Spleen (tissue), 11 donors: ENCODE measurements at regions not wholly inside any gene's neighbourhood (a gene's known extent, or its start where the extent isn't known, plus 50 kb on each side); places are given as distances from the start of the nearest gene placed in this dataset.
"Not testable (repeated sequence)": the region's sequence is repeated elsewhere in the genome, so short reads cannot be mapped to it uniquely, and the experiment has no call there.

Experiments
- DNase-seq: peaks from one replicate; pipeline ENCODE4 v3.0.0-alpha.2; 2020
- H3K27ac ChIP-seq, 8 donors: fragments of 200-600 bp; sonication (generic) in 7 of 8; 1 replicate in 4 of 8; 2 replicates in 4 of 8; pipeline versions ENCODE4 v1.5.0 to v1.8.0; 2016 to 2021; ENCODE audit warnings: inconsistent platforms in 4 of 8, mild to moderate bottlenecking in 4 of 8, moderate library complexity in 1 of 8
- H3K27me3 ChIP-seq, 7 donors: fragments of 200-600 bp; sonication (generic) in 6 of 7; replicated peaks in 1 of 7; 1 replicate in 4 of 7; 2 replicates in 3 of 7; pipeline versions ENCODE4 v1.5.0 to v1.8.0; 2016 to 2021; ENCODE audit warnings: inconsistent platforms in 3 of 7, mild to moderate bottlenecking in 1 of 7
- H3K36me3 ChIP-seq, 6 donors: fragments of 200-600 bp; sonication (generic) in 5 of 6; 1 replicate in 4 of 6; 2 replicates in 2 of 6; pipeline versions ENCODE4 v1.5.0 to v1.8.0; 2016 to 2021; ENCODE audit warnings: inconsistent platforms in 2 of 6
- H3K4me1 ChIP-seq, 6 donors: fragments of 200-600 bp; sonication (generic) in 5 of 6; 1 replicate in 3 of 6; 2 replicates in 3 of 6; pipeline versions ENCODE4 v1.5.0 to v1.8.0; 2016 to 2021; ENCODE audit warnings: inconsistent platforms in 3 of 6
- H3K4me3 ChIP-seq, 8 donors: fragments of 200-600 bp; sonication (generic) in 7 of 8; 1 replicate in 4 of 8; 2 replicates in 4 of 8; pipeline versions ENCODE4 v1.5.0 to v1.8.0; 2016 to 2021; ENCODE audit warnings: inconsistent platforms in 4 of 8, mild to moderate bottlenecking in 4 of 8, moderate library complexity in 2 of 8
- H3K9me3 ChIP-seq, 8 donors: fragments of 200-600 bp; sonication (generic) in 7 of 8; 1 replicate in 4 of 8; 2 replicates in 4 of 8; pipeline versions ENCODE4 v1.5.0 to v1.8.0; 2016 to 2021; ENCODE audit warnings: inconsistent platforms in 4 of 8
- CTCF ChIP-seq, 11 experiments: fragments of 200-600 bp in 7 of 11; fragments of 450-650 bp in 4 of 11; sonication (generic) in 4 of 11; IDR thresholded peaks in 8 of 11; conservative IDR thresholded peaks in 3 of 11; 1 replicate in 7 of 11; 2 replicates in 4 of 11; pipeline versions ENCODE4 v1.4.0 to v1.8.0; 2016 to 2021; ENCODE audit warnings: antibody characterized with exemption in 11 of 11, inconsistent platforms in 4 of 11, mild to moderate bottlenecking in 1 of 11
- POLR2A ChIP-seq, 3 donors: fragments of 450-650 bp; IDR thresholded peaks; one replicate each; pipeline ENCODE4 v1.5.1; 2017; ENCODE audit warnings: antibody characterized with exemption in 3 of 3, mild to moderate bottlenecking in 1 of 3
- POLR2AphosphoS5 ChIP-seq, 3 donors: sonication (generic); formaldehyde crosslinking; IDR thresholded peaks; one replicate each; pipeline ENCODE4 v1.5.1; 2017; ENCODE audit warnings: antibody characterized with exemption in 3 of 3
- WGBS, 5 donors: extraction: QIAGEN DNeasy Blood & Tissue Kit in 3 of 5; methylation state at CpG; one replicate each; pipeline versions ENCODE4 v1.1.5 to v1.1.7; 2013 to 2018; 5-methylcytosine and 5-hydroxymethylcytosine counted together
- intact Hi-C: fragments of 100-400 bp; cut with DNase I; formaldehyde crosslinking; loops from one replicate; pipeline ENCODE4 v1.15.0; 2023; ENCODE audit warnings: low total_unique reads
- donor health status: healthy with polysubstance abuse.
- donor health status: DM: no; HTN: no; CAD: no; lungs with moderate emphysema.
- donor health status: DM: no; HTN: no; CAD: no.
- donor health status: Bipolar disorder and iron deficiency.
- donor health status: healthy.
- donor health status: DM: no; HTN: no; CAD: no.
- donor health status: DM: yes; HTN: yes; CAD: no.

DNA sequence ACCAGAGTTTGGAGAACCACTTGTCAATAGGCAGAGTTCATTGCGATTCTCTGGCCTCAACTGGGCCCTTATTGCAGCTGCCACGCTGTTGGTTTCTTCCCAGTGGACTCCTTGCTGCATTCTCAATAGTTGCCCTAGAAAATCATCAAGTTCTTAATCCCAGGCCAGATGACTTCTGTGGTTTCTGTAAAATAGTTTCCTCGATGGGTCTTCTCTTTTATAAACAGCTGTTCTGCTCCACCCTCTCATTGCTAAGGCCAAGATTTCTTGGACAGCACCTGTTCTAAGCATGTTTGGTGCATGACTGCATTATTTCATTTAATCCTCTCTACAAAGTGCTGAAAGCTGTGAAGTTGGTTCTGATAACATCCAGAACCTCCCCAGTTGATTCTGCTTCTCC, 131.0 kb downstream of the BCL2L11 start:
- H3K36me3 ChIP-seq = peaks cover 0 to 2% (median 0%) of the 10 kb centered on the region in 6 donors
- WGBS, 5 donors = 92 to 98% (median 96%) methylated on average over 3 of the region's 3 CpGs
- intact Hi-C loops = no loop called here

GRCh38 chr2:111252436-111252835, 131.7 kb downstream of the BCL2L11 start:
- TF ChIP-seq POLR2A (IDR thresholded peaks at IDR 0.05) (no peak), POLR2AphosphoS5 (IDR thresholded peaks at IDR 0.05) (no peak), CTCF (IDR thresholded peaks at IDR 0.05 in 8 of 11, conservative IDR thresholded peaks at IDR 0.05 in 3 of 11) (no peak)
- Histone ChIP-seq H3K9me3 (no peaks in the 10 kb centered on the region), H3K36me3 (no peaks in the 10 kb centered on the region), H3K4me3 (no peak overlapping the region), H3K4me1 (no peaks in the 10 kb centered on the region), H3K27ac (no peak overlapping the region), H3K27me3 (no peaks in the 10 kb centered on the region)
- intact Hi-C loops = no loop called here
- DNase-seq = no peak

More for the DNA sequence above, 131.0 kb downstream of the BCL2L11 start:
- Histone ChIP-seq H3K27ac (no peak overlapping the region), H3K4me3 (no peak overlapping the region), H3K27me3 (no peaks in the 10 kb centered on the region), H3K4me1 (no peaks in the 10 kb centered on the region), H3K9me3 (no peaks in the 10 kb centered on the region)
- TF ChIP-seq POLR2A (IDR thresholded peaks at IDR 0.05) = no peak
- TF ChIP-seq CTCF (IDR thresholded peaks at IDR 0.05 in 8 of 11, conservative IDR thresholded peaks at IDR 0.05 in 3 of 11) = no peak
- no peak for TF ChIP-seq POLR2AphosphoS5 (IDR thresholded peaks at IDR 0.05)
- no peak for DNase-seq

DNA sequence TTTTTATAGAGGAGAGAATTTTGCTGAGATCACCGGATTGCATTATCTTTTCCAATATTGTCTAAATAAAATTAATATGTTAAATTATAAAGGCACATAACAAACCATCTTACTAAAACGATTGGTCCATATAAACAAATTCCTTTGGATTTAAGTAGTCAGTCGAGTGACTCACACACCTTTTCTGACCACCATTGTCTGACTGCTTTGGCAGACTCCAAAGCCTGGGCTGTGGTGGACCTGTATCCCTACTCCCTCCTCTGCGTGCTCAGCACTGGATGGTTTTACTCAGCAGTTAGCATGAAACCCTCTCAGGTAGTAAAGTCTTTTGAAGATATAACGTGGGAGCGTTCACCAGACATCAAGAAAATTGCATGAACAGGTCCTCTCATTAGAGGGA, 134.2 kb downstream of the BCL2L11 start:
- H3K27ac ChIP-seq, H3K9me3 ChIP-seq, intact Hi-C loops, H3K36me3 ChIP-seq, H3K27me3 ChIP-seq, DNase-seq, H3K4me1 ChIP-seq, H3K4me3 ChIP-seq: not testable (repeated sequence)
- WGBS, 5 donors = 94 to 98% (median 95%) methylated on average over 5 of the region's 6 CpGs

DNA sequence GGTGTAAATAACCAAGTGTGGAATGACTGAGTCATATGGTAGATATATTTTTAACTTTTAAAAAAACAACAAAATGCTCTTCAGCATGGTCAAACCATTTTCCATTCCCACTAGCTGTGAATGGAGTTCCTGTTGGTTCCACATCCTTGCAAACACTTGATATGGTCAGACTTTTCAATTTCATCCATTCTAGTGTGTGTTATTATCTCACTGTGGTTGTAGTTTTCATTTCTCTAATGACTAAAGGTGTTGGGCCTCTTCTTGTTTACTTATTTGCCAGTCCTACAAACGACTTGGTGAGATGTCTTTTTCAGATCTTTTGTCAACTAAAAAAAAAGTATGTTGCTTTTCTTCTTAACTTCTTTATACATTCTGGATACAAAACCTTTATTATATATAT, 135.9 kb downstream of the BCL2L11 start:
- not testable (repeated sequence) for DNase-seq, H3K4me3 ChIP-seq

DNA sequence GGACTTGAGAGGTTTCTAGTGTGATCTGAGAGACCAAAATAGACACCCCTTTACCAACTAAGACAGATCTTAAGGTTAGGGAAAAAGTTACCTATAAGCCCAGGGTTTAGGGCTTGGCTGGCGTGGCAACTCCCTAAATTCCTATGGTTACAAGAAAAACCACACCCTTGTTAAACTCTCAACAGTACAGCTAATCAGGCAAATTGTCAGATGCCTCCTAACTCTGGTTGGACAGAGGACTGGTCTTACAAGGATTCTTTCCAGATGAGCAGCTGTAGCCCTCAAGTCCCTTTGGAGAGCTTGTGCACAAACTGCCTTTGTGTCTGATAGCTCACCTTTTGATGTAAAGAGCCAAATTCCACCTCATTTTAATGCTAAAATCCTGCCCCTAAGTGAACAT, 136.9 kb downstream of the BCL2L11 start:
- H3K4me1 ChIP-seq, intact Hi-C loops, H3K27me3 ChIP-seq, DNase-seq, H3K27ac ChIP-seq, H3K4me3 ChIP-seq, H3K9me3 ChIP-seq, H3K36me3 ChIP-seq: not testable (repeated sequence)
- 83 to 100% (median 100%) methylated on average over 1 of the region's 1 CpG; no CpG with 5 or more reads in 1 of the 5 donors for WGBS, 5 donors

More for the DNA sequence above, 135.9 kb downstream of the BCL2L11 start:
- H3K27ac ChIP-seq, H3K27me3 ChIP-seq, H3K4me1 ChIP-seq, H3K9me3 ChIP-seq, intact Hi-C loops, H3K36me3 ChIP-seq: not testable (repeated sequence)
- WGBS, 5 donors = 55 to 73% (median 67%) methylated on average over 1 of the region's 1 CpG; no CpG with 5 or more reads in 2 of the 5 donors

DNA sequence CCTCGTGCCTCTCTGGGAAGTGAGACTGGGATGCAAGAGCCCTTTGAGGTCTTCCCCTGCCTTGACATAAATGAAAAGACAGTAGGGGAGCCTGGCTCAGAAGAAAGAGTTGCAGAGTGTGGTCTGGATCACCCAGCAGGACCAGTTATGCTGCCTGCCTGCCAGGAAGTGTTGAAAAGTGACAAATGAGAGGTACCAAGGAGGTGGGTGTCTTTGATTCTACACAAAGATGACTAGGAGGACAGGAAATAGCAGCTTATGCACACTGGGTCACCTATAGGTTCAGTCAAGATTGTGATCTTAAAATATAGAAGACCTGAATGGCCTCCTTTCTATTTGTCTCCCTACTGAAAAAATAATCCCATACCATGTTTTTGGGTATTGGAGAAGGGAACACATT, 137.6 kb downstream of the BCL2L11 start:
- WGBS, 5 donors = 80 to 94% (median 92%) methylated on average over 1 of the region's 1 CpG; no CpG with 5 or more reads in 1 of the 5 donors
- H3K9me3 ChIP-seq, H3K36me3 ChIP-seq, H3K27me3 ChIP-seq, H3K27ac ChIP-seq, DNase-seq, intact Hi-C loops, H3K4me1 ChIP-seq, H3K4me3 ChIP-seq: not testable (repeated sequence)

DNA sequence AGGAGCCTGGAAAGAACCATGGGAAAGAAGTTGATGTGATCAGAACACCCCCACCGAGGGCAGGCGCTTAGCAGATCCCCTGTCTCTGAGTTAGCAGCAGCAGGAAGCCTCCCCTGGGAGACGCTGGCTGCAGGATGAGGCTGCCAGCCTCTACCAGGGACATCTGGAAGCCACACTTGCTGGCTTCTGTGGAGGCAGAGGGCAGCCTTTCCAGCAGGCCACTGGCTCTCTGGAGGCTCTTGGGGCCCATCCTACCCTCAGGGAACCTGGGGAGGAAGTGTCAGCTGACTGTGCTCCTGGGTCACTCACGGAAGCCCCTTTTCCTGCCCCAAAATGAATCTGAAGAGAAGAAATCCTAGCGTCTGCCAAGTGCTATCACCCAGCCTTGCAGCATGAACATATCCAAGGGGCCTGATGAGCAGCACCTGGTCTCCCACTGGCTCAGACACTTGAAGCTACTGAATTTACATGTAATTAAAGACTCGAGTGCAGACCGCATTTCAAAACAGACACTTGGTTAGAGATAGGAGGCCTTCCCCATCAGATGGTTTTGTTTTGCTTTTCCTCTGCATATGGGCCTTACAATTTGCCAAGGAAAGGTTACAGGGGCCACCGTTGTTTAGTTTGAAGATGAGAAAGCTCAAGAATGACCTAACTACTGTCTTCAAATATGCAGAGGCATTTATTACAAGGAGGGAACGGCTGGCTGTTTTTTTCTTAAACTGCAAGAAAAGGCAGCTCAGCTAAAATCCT, 142.1 kb downstream of the BCL2L11 start:
- H3K4me3 ChIP-seq, H3K36me3 ChIP-seq, H3K27ac ChIP-seq, H3K4me1 ChIP-seq, H3K27me3 ChIP-seq, intact Hi-C loops, H3K9me3 ChIP-seq, DNase-seq: not testable (repeated sequence)
- 66 to 88% (median 82%) methylated on average over 4 to 6 of the region's 9 CpGs for WGBS, 5 donors

- H3K4me3 ChIP-seq, H3K27ac ChIP-seq, intact Hi-C loops, DNase-seq, H3K9me3 ChIP-seq, H3K36me3 ChIP-seq, H3K27me3 ChIP-seq, H3K4me1 ChIP-seq: not testable (repeated sequence)
- WGBS, 5 donors = no CpG with 5 or more reads among the region's 7 CpGs
Measured at GRCh38 chr2:111263380-111264017, 142.8 kb downstream of the BCL2L11 start.

GRCh38 chr2:111264956-111265355, 144.2 kb downstream of the BCL2L11 start:
- WGBS, 5 donors = 82 to 94% (median 89%) methylated on average over 9 to 10 of the region's 11 CpGs
- DNase-seq, H3K27ac ChIP-seq, H3K36me3 ChIP-seq, H3K9me3 ChIP-seq, H3K27me3 ChIP-seq, H3K4me3 ChIP-seq, H3K4me1 ChIP-seq, intact Hi-C loops: not testable (repeated sequence)
